ENCODE measurements at regions not wholly inside any gene's neighbourhood (a gene's known extent, or its start where the extent isn't known, plus 50 kb on each side); places are given as distances from the start of the nearest gene placed in this dataset.

DNA sequence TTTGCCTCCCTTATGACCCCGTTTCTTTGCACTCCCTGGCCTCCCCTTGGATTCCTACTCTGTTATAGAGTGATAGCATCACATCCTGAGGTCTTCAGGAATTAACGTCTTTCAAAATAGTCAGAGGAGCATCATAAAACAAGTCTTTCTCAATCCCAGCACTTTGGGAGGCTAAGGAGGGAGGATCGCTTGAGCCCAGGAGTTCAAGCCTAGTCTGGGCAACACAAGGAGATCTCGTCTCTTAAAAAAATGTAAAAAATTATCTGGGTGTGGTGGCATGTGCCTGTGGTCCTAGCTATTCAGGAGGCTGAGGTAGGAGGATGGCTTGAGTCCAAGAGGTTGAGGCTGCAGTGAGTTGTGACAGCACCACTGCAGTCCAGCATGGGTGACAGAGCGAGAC lies 68.7 kb upstream of the AMPD3 start:
- Histone ChIP-seq H3K4me1 (peaks cover 0 to 22% (median 12%) of the 10 kb centered on the region in 9 donors), H3K27me3 (no peaks in the 10 kb centered on the region), H3K27ac (no peak overlapping the region), H3K4me3 (no peak overlapping the region), H3K36me3 (no peaks in the 10 kb centered on the region), H3K9me3 (no peaks in the 10 kb centered on the region)
- intact Hi-C loops (cut with DNase I) = no loop called here
- DNase-seq = no peak
- TF ChIP-seq, protein P1, sequence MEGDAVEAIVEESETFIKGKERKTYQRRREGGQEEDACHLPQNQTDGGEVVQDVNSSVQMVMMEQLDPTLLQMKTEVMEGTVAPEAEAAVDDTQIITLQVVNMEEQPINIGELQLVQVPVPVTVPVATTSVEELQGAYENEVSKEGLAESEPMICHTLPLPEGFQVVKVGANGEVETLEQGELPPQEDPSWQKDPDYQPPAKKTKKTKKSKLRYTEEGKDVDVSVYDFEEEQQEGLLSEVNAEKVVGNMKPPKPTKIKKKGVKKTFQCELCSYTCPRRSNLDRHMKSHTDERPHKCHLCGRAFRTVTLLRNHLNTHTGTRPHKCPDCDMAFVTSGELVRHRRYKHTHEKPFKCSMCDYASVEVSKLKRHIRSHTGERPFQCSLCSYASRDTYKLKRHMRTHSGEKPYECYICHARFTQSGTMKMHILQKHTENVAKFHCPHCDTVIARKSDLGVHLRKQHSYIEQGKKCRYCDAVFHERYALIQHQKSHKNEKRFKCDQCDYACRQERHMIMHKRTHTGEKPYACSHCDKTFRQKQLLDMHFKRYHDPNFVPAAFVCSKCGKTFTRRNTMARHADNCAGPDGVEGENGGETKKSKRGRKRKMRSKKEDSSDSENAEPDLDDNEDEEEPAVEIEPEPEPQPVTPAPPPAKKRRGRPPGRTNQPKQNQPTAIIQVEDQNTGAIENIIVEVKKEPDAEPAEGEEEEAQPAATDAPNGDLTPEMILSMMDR (IDR thresholded peaks at IDR 0.05) = no peak
- 57 to 71% methylated on average over 5 of the region's 5 CpGs for WGBS, 2 donors
- ATAC-seq = no peak

DNA sequence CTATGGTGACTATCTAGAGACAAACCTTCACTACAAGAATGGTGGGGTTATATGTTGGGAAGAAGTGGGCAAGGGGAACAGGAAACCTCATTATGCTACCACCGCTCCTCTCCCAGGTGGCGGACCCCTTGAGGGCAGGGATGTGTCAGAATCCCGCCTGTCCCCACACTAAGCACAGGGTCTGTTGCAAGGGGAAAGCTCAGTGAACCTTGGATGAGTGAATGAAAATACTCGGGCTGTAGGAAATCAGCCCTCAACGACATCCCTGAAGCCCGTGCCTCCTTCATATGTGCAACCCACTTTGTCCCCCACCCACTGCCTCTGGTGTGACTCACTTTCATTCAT lies 68.2 kb upstream of the AMPD3 start:
- Histone ChIP-seq H3K27me3 (no peaks in the 10 kb centered on the region), H3K9me3 (no peaks in the 10 kb centered on the region), H3K4me3 (no peak overlapping the region), H3K27ac (peak overlapping the region in 2 of 10 donors; percentile 11 to 36), H3K4me1 (peaks cover 0 to 22% (median 11%) of the 10 kb centered on the region in 9 donors), H3K36me3 (no peaks in the 10 kb centered on the region)
- DNase-seq = no peak
- TF ChIP-seq, protein P1 (IDR thresholded peaks at IDR 0.05) = no peak
- intact Hi-C loops (cut with DNase I) = no loop called here
- 64 to 79% methylated on average over 6 of the region's 6 CpGs for WGBS, 2 donors
- no peak for ATAC-seq

DNA sequence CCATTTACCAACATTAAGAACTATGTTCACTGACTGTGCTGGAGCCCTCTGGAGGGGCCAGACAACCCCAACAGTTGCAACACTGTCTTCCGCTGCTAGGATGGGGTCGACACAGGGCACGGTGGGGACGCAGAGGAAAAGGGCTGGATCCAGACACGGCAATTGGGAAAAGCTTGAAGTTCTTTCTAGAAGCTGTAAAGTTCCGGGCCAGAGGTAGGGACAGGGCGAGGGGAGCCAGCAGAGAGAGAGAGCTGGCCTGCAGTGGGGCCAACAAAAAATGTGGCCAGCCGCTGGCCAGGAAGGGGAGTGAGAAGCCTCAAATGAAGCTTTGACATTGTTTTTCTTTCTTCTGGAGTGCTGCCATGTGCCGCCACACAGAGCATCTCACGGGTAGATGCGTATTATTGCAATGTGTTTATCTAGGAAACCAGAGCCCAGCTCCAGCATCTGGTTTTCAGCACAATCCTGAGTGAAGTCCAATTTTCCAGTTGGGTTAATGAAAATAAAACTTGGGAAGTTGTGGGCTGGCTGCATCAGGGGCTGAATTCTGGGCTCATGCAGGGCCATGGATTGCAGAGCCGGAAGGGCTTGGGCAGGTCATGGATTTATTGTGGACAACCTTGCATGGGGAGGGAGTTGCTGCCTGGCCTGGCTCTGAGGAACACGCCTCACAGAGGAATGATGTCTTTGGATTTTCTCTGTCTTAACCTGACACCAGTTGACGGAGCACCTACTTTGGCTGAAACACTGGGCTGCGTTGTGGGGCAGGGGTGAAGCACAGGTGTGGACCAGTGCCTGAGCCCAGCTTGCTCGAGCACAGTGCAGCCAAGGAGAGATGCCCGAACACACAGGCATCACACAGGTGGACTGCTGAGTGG lies 67.6 kb upstream of the AMPD3 start:
- Histone ChIP-seq H3K27ac (peak overlapping the region in 3 of 10 donors; percentile 11 to 36 (median 36)), H3K4me1 (peaks cover 0 to 22% (median 7%) of the 10 kb centered on the region in 9 donors), H3K9me3 (no peaks in the 10 kb centered on the region), H3K36me3 (no peaks in the 10 kb centered on the region), H3K4me3 (no peak overlapping the region), H3K27me3 (no peaks in the 10 kb centered on the region)
- ATAC-seq = peak; percentile 59 to 75 (median 67)
- 39 to 59% methylated on average over 17 of the region's 17 CpGs for WGBS, 2 donors
- TF ChIP-seq, protein P1 (IDR thresholded peaks at IDR 0.05) = no peak
- intact Hi-C loops (cut with DNase I) = no loop called here
- peak in 1 of 2 donors; percentile 43 for DNase-seq

- intact Hi-C loops (cut with DNase I) = no loop called here
- DNase-seq (no peak), ATAC-seq (no peak)
- TF ChIP-seq, protein P1 (IDR thresholded peaks at IDR 0.05) = no peak
- Histone ChIP-seq H3K27ac (peak overlapping the region in 2 of 10 donors; percentile 11 to 36), H3K27me3 (no peaks in the 10 kb centered on the region), H3K36me3 (no peaks in the 10 kb centered on the region), H3K4me1 (peaks cover 0 to 22% (median 7%) of the 10 kb centered on the region in 9 donors), H3K9me3 (no peaks in the 10 kb centered on the region), H3K4me3 (no peak overlapping the region)
- WGBS, 2 donors = 60 to 61% methylated on average over 5 of the region's 5 CpGs
Measured at GRCh38 chr11:10388101-10388500, 67.0 kb upstream of the AMPD3 start.
